Stomach (tissue), 8 donors: ENCODE measurements at regions not wholly inside any gene's neighbourhood (a gene's known extent, or its start where the extent isn't known, plus 50 kb on each side); places are given as distances from the start of the nearest gene placed in this dataset.
"Not testable (repeated sequence)": the region's sequence is repeated elsewhere in the genome, so short reads cannot be mapped to it uniquely, and the experiment has no call there.

Source experiments
- DNase-seq, 2 donors: peaks; one replicate each; pipeline versions ENCODE4 v3.0.0 to v3.0.0-alpha.2; 2013 to 2019
- H3K27ac ChIP-seq, 5 donors: fragments of 200-600 bp in 4 of 5; sonication (generic) in 4 of 5; one replicate each; pipeline ENCODE4 v1.5.1; 2013 to 2019; ENCODE audit warnings: mild to moderate bottlenecking in 1 of 5, moderate library complexity in 1 of 5
- H3K27me3 ChIP-seq, 3 donors: fragments of 200-600 bp; sonication (generic); one replicate each; pipeline ENCODE4 v1.5.1; 2017 to 2019; ENCODE audit warnings: mixed run types in 1 of 3
- H3K36me3 ChIP-seq, 4 donors: fragments of 200-600 bp; sonication (generic); 1 replicate in 3 of 4; 2 replicates in 1 of 4; pipeline ENCODE4 v1.5.1; 2016 to 2019
- H3K4me1 ChIP-seq, 4 donors: fragments of 200-600 bp; sonication (generic); one replicate each; pipeline ENCODE4 v1.5.1; 2016 to 2019
- H3K4me3 ChIP-seq, 4 donors: fragments of 200-600 bp; sonication (generic) in 3 of 4; one replicate each; pipeline ENCODE4 v1.5.1; 2016 to 2019; ENCODE audit warnings: mild to moderate bottlenecking in 1 of 4
- H3K9me3 ChIP-seq, 4 donors: fragments of 200-600 bp; sonication (generic); one replicate each; pipeline ENCODE4 v1.5.1; 2016 to 2019
- CTCF ChIP-seq, 7 experiments: fragments of 450-650 bp in 4 of 7; fragments of 200-600 bp in 3 of 7; sonication (generic) in 3 of 7; IDR thresholded peaks; one replicate each; pipeline ENCODE4 v1.5.1; 2016 to 2019; ENCODE audit warnings: antibody characterized with exemption in 7 of 7, control low read depth in 2 of 7, mild to moderate bottlenecking in 1 of 7
- EP300 ChIP-seq: sonication (generic); formaldehyde crosslinking; IDR thresholded peaks from one replicate; pipeline ENCODE4 v1.6.1; 2017; ENCODE audit warnings: antibody characterized with exemption
- POLR2A ChIP-seq, 4 donors: fragments of 450-650 bp; IDR thresholded peaks; one replicate each; pipeline ENCODE4 v1.6.1; 2016; ENCODE audit warnings: antibody characterized with exemption in 4 of 4, control low read depth in 2 of 4, mild to moderate bottlenecking in 1 of 4, moderate library complexity in 1 of 4
- POLR2AphosphoS5 ChIP-seq, 3 donors: sonication (generic); formaldehyde crosslinking; IDR thresholded peaks; one replicate each; pipeline ENCODE4 v1.6.1; 2016; ENCODE audit warnings: antibody characterized with exemption in 3 of 3
- WGBS, 5 donors: extraction: QIAGEN DNeasy Blood & Tissue Kit in 3 of 5; methylation state at CpG; one replicate each; pipeline versions ENCODE4 v1.1.5 to v1.1.7; 2013 to 2018; 5-methylcytosine and 5-hydroxymethylcytosine counted together
- intact Hi-C: fragments of 100-400 bp; cut with DNase I; formaldehyde crosslinking; loops from one replicate; pipeline ENCODE4 v1.15.1; 2023; ENCODE audit warnings: low total_unique reads
- donor health status: healthy with polysubstance abuse.
- donor health status: Bipolar disorder and iron deficiency.
- donor health status: healthy.

- Histone ChIP-seq H3K36me3 (no peaks in the 10 kb centered on the region), H3K4me1 (no peaks in the 10 kb centered on the region), H3K27me3 (no peaks in the 10 kb centered on the region), H3K9me3 (no peaks in the 10 kb centered on the region), H3K4me3 (no peak overlapping the region), H3K27ac (no peak overlapping the region)
- DNase-seq, result no peak
- 93 to 100% (median 98%) methylated on average over 2 of the region's 2 CpGs for WGBS, 5 donors
- TF ChIP-seq POLR2AphosphoS5 (IDR thresholded peaks at IDR 0.05), result no peak
- no peak for TF ChIP-seq CTCF (IDR thresholded peaks at IDR 0.05)
- no peak for TF ChIP-seq POLR2A (IDR thresholded peaks at IDR 0.05)
- no peak for TF ChIP-seq EP300
- intact Hi-C loops, result no loop called here
Observed at GRCh38 chrX:3426552-3426951, 80.1 kb upstream of the MXRA5 start.

GRCh38 chrX:3425031-3425430, 78.6 kb upstream of the MXRA5 start:
- no peak for TF ChIP-seq POLR2AphosphoS5 (IDR thresholded peaks at IDR 0.05)
- no peak for TF ChIP-seq POLR2A (IDR thresholded peaks at IDR 0.05)
- no peak for TF ChIP-seq CTCF (IDR thresholded peaks at IDR 0.05)
- no peak for TF ChIP-seq EP300
- intact Hi-C loops, result no loop called here
- no peak overlapping the region for H3K27ac ChIP-seq
- no peak for DNase-seq
- 34 to 66% (median 62%) methylated on average over 5 to 6 of the region's 6 CpGs for WGBS, 5 donors
- H3K4me1 ChIP-seq, result no peaks in the 10 kb centered on the region
- no peak overlapping the region for H3K4me3 ChIP-seq
- H3K27me3 ChIP-seq, result no peaks in the 10 kb centered on the region
- H3K9me3 ChIP-seq, result no peaks in the 10 kb centered on the region
- no peaks in the 10 kb centered on the region for H3K36me3 ChIP-seq

GRCh38 chrX:3420316-3420715, 73.9 kb upstream of the MXRA5 start:
- Histone ChIP-seq H3K27ac (no peak overlapping the region), H3K9me3 (no peaks in the 10 kb centered on the region), H3K27me3 (no peaks in the 10 kb centered on the region), H3K4me3 (no peak overlapping the region), H3K36me3 (no peaks in the 10 kb centered on the region), H3K4me1 (no peaks in the 10 kb centered on the region)
- 78 to 93% (median 83%) methylated on average over 3 of the region's 3 CpGs for WGBS, 5 donors
- no peak for DNase-seq
- intact Hi-C loops, result no loop called here
- TF ChIP-seq POLR2A (IDR thresholded peaks at IDR 0.05), result no peak
- TF ChIP-seq EP300, result no peak
- TF ChIP-seq CTCF (IDR thresholded peaks at IDR 0.05), result no peak
- TF ChIP-seq POLR2AphosphoS5 (IDR thresholded peaks at IDR 0.05), result no peak

GRCh38 chrX:3415011-3415410, 68.6 kb upstream of the MXRA5 start:
- TF ChIP-seq EP300 (no peak), POLR2AphosphoS5 (IDR thresholded peaks at IDR 0.05) (no peak), CTCF (IDR thresholded peaks at IDR 0.05) (no peak), POLR2A (IDR thresholded peaks at IDR 0.05) (no peak)
- no peaks in the 10 kb centered on the region for H3K36me3 ChIP-seq
- H3K27me3 ChIP-seq, result no peaks in the 10 kb centered on the region
- no peak overlapping the region for H3K27ac ChIP-seq
- H3K9me3 ChIP-seq, result peaks cover 0 to 8% (median 0%) of the 10 kb centered on the region in 4 donors
- H3K4me1 ChIP-seq, result no peaks in the 10 kb centered on the region
- 49 to 65% (median 61%) methylated on average over 4 of the region's 4 CpGs for WGBS, 5 donors
- no peak for DNase-seq
- no peak overlapping the region for H3K4me3 ChIP-seq
- intact Hi-C loops, result no loop called here

- H3K36me3 ChIP-seq, H3K9me3 ChIP-seq, H3K4me1 ChIP-seq, DNase-seq, H3K27ac ChIP-seq, H3K4me3 ChIP-seq, H3K27me3 ChIP-seq, intact Hi-C loops: not testable (repeated sequence)
- 91 to 100% (median 96%) methylated on average over 2 of the region's 2 CpGs for WGBS, 5 donors
Observed at GRCh38 chrX:3411626-3412025, 65.2 kb upstream of the MXRA5 start.

GRCh38 chrX:3409936-3410335, 63.5 kb upstream of the MXRA5 start:
- DNase-seq, H3K27ac ChIP-seq, H3K27me3 ChIP-seq, H3K4me1 ChIP-seq, H3K9me3 ChIP-seq, H3K4me3 ChIP-seq, H3K36me3 ChIP-seq, intact Hi-C loops: not testable (repeated sequence)
- 82 to 92% (median 90%) methylated on average over 4 of the region's 4 CpGs for WGBS, 5 donors
